Nucleus accumbens (tissue), 56 donors: ENCODE measurements at regions not wholly inside any gene's neighbourhood (a gene's known extent, or its start where the extent isn't known, plus 50 kb on each side); places are given as distances from the start of the nearest gene placed in this dataset.

Source experiments
- DNase-seq, 56 donors: peaks; one replicate each; lab custom pipeline; 2025; lab: John Stamatoyannopoulos, UW

- no peak for DNase-seq
Measured at GRCh38 chr3:124674336-124674735, 55.9 kb upstream of the UMPS start.

GRCh38 chr3:124676236-124676635 is 54.0 kb upstream of the UMPS start:
- DNase-seq = no peak

- no peak for DNase-seq
Measured at GRCh38 chr3:124679048-124679638, 51.1 kb upstream of the UMPS start.
